Activated T-helper 9 cell treated with anti-CD3 and anti-CD28 coated beads, Interleukin-2, amount 50 U/mL, for 16 hours (primary cell): ENCODE measurements at regions not wholly inside any gene's neighbourhood (a gene's known extent, or its start where the extent isn't known, plus 50 kb on each side); places are given as distances from the start of the nearest gene placed in this dataset.

Experiments used
- DNase-seq: peaks from one replicate; pipeline ENCODE4 v3.0.0-alpha.2; 2020; ENCODE audit warnings: low read depth

- DNase-seq, result no peak
Measured at GRCh38 chr3:189049458-189050236, 122.1 kb upstream of the TPRG1 start.

- no peak for DNase-seq
Measured at GRCh38 chr3:189053322-189053721, 118.4 kb upstream of the TPRG1 start.

GRCh38 chr3:189056646-189057335, 115.0 kb upstream of the TPRG1 start:
- DNase-seq, result no peak

DNA sequence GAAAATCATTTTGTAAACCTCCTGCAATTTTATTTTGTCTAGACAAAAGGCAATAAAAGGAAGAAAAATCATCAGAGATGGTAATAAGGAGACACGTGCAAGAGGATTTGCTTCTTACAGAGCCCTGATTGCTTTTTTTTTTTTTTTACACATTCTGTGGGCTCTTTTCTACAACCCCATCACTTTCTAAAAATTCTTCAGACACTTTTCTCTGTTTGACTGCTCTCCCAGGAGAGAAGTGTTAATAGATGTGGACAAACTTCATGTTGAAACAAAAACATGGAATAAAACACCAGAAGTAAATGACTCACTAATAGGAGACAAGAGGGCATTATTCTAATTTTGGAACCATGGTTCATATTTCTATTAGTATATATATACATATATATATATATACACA, 114.4 kb upstream of the TPRG1 start:
- DNase-seq, result no peak

DNA sequence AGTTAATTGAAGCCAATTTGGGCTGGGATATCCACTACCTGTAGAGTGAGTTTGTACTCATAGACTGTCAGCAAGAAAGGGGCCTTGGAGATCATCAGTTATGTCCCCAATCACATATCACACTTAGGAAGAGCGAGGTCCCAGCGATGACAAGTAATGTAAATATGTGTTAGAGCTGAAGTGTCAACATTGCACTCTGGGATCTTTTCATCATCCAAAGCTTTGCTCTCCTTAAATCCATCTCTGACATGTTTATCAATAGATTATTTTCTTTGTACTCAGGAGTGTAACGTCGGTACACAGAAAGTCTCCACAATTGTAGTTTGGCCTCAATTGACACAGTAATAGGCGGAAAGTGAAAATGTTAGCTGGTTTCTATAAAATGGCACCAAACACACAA, 113.7 kb upstream of the TPRG1 start:
- no peak for DNase-seq

- DNase-seq, result no peak
Measured at GRCh38 chr3:189070965-189071364, 100.8 kb upstream of the TPRG1 start.

GRCh38 chr3:189071446-189071845, 100.3 kb upstream of the TPRG1 start:
- DNase-seq, result no peak

- no peak for DNase-seq
Measured at GRCh38 chr3:189076449-189076848, 95.3 kb upstream of the TPRG1 start.

- DNase-seq, result no peak
Measured at GRCh38 chr3:189080745-189081144, 91.0 kb upstream of the TPRG1 start.

- DNase-seq, result no peak
Measured at GRCh38 chr3:189082666-189083427, 88.9 kb upstream of the TPRG1 start.

GRCh38 chr3:189084620-189085019, 87.2 kb upstream of the TPRG1 start:
- no peak for DNase-seq

- no peak for DNase-seq
Measured at GRCh38 chr3:189092547-189092946, 79.2 kb upstream of the TPRG1 start.

DNA sequence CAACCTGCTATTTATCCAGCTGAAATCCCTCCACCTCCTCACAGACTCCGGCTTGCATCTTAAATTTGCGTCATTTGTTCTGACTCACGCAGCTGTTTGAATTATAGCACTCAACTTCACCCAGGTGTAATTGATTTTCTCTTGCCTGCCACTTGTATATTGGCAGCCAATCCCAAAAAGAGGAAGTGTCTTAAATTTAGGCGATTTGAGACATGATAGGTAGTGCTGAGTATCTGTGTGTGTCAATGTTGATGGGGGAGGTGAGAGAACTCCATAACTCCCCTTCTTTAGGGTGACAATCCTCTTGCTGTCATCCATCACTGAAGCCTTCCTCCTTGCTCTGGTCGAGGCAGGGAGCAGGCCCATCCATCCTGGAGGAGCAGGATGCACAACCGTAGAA, 77.2 kb upstream of the TPRG1 start:
- no peak for DNase-seq

- DNase-seq, result no peak
Measured at GRCh38 chr3:189096092-189096491, 75.7 kb upstream of the TPRG1 start.

GRCh38 chr3:189099031-189099471, 72.7 kb upstream of the TPRG1 start:
- DNase-seq, result no peak

GRCh38 chr3:189099505-189100290, 72.1 kb upstream of the TPRG1 start:
- DNase-seq, result no peak

DNA sequence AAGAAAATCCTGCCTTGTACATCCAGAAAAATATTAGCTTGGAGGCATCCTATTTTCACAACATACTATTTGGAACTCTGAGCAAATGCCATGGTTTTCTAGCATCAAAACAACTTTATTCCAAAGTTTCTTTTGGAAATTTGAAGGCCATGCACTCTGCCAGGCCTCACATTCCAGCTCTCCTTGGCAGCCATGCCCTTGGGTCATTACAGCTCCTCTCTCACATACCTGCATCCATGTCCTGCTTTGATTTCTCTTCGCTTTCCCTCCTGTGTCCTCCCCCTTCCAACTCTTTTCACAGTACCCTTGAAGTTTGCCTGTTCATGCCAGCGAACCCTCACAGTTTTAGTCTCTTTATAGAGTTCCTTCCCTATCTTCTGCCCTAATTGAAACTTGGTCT, 70.9 kb upstream of the TPRG1 start:
- DNase-seq, result no peak

DNA sequence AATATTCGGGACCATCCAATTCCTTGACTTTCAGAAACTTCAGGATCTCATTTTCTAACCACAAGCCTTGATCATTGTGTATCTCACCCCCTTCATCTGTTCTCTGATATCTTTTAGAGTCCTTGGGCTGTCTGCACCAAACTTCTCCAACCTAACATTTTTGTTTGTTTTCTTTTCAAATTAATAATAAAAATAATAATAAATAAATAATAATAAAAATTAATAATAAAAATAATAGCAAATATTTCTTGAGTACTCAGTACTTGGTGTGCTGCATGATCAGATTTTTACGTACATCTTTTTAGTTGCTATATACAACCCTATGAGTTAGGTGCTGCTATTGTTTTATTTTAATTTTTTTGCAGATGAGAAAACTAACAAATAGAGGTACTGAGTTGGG, 70.2 kb upstream of the TPRG1 start:
- DNase-seq, result no peak

GRCh38 chr3:189103208-189103607, 68.6 kb upstream of the TPRG1 start:
- no peak for DNase-seq

- no peak for DNase-seq
Measured at GRCh38 chr3:189108067-189108466, 63.7 kb upstream of the TPRG1 start.

- no peak for DNase-seq
Measured at GRCh38 chr3:189108735-189109134, 63.0 kb upstream of the TPRG1 start.

DNA sequence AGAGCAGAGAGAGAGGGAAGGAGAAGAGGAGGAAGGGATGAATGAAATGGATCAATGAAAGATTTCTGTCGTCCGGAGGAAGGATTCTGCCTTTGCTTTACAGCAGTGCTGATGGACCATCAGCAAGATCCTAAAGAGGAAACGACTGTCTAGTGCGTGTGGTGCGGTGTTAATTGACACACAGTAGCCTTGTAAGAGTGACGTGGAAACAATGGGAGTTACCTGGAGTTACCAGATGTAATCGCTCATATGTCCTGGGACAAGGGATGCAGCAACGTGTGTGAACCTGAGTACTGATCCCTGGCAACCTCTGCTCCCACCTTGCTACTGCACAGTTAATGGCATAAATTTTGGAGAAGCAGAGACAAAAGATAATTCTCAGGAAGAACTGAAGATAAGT, 62.6 kb upstream of the TPRG1 start:
- no peak for DNase-seq
